ENCODE measurements at regions not wholly inside any gene's neighbourhood (a gene's known extent, or its start where the extent isn't known, plus 50 kb on each side); places are given as distances from the start of the nearest gene placed in this dataset.
"Not testable (repeated sequence)": the region's sequence is repeated elsewhere in the genome, so short reads cannot be mapped to it uniquely, and the experiment has no call there.

DNA sequence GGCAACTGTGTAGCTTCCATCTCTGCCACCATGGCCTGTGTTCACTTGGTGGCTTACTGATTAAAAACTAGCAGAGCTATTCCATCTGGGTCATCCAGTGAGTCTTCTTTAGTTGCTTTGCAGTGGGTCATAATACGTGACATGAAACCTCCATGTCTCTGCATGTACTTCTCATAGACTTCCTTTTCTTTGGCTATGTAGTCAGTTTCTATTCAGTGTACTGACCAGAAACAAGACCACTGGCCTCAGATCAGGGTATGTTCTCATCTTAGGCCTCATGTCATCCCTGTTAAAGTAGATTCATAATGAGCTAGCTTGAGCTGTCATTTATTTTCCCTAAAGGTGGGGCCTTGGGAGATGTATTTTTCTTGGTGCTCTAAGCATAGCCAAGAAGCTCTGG lies 195.2 kb downstream of the CCNG2 start:
- Histone ChIP-seq H3K79me2 (ENCODE audit: insufficient read depth, low read depth, low read length) (no peaks in the 10 kb centered on the region), H2AFZ (ENCODE audit: low read length) (no peak overlapping the region), H3K4me2 (ENCODE audit: low read length) (no peak overlapping the region), H3K9me2 (ENCODE audit: insufficient read depth, low read length) (no peaks in the 10 kb centered on the region), H3K4me3 (ENCODE audit: low read depth, low read length, poor library complexity, severe bottlenecking) (no peak overlapping the region), H3K4me1 (ENCODE audit: insufficient read depth, low read length, poor library complexity, severe bottlenecking) (no peaks in the 10 kb centered on the region), H4K20me1 (ENCODE audit: insufficient read depth, low read length) (no peaks in the 10 kb centered on the region), H3K9me3 (ENCODE audit: low read length) (no peaks in the 10 kb centered on the region), H3K36me3 (ENCODE audit: insufficient read depth, low read length) (no peaks in the 10 kb centered on the region), H3K27ac (ENCODE audit: low read depth, low read length, poor library complexity, severe bottlenecking) (no peak overlapping the region)
- CTCF ChIA-PET (ENCODE audit: unreplicated experiment): no interaction called here
- BruUV-seq (replicated peaks): no TSS peak
- POLR2A ChIA-PET: interaction anchor here (0.5 to 1.1 kb wide), 2 partner anchors 16 to 514 kb away, joined by 3 to 4 read pairs; no protein-coding TSS in a partner anchor
- intact Hi-C loops (cut with micrococcal nuclease; ENCODE audit: unreplicated experiment): no loop called here
- no peak for DNase-seq (ENCODE audit: low spot score)
- TF ChIP-seq, protein P1, sequence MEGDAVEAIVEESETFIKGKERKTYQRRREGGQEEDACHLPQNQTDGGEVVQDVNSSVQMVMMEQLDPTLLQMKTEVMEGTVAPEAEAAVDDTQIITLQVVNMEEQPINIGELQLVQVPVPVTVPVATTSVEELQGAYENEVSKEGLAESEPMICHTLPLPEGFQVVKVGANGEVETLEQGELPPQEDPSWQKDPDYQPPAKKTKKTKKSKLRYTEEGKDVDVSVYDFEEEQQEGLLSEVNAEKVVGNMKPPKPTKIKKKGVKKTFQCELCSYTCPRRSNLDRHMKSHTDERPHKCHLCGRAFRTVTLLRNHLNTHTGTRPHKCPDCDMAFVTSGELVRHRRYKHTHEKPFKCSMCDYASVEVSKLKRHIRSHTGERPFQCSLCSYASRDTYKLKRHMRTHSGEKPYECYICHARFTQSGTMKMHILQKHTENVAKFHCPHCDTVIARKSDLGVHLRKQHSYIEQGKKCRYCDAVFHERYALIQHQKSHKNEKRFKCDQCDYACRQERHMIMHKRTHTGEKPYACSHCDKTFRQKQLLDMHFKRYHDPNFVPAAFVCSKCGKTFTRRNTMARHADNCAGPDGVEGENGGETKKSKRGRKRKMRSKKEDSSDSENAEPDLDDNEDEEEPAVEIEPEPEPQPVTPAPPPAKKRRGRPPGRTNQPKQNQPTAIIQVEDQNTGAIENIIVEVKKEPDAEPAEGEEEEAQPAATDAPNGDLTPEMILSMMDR (conservative IDR thresholded peaks at IDR 0.05; ENCODE audit: low read length): no peak
- TF ChIP-seq EZH2phosphoT487 (IDR thresholded peaks at IDR 0.05; ENCODE audit: borderline replicate concordance, low read depth, low read length): no peak

DNA sequence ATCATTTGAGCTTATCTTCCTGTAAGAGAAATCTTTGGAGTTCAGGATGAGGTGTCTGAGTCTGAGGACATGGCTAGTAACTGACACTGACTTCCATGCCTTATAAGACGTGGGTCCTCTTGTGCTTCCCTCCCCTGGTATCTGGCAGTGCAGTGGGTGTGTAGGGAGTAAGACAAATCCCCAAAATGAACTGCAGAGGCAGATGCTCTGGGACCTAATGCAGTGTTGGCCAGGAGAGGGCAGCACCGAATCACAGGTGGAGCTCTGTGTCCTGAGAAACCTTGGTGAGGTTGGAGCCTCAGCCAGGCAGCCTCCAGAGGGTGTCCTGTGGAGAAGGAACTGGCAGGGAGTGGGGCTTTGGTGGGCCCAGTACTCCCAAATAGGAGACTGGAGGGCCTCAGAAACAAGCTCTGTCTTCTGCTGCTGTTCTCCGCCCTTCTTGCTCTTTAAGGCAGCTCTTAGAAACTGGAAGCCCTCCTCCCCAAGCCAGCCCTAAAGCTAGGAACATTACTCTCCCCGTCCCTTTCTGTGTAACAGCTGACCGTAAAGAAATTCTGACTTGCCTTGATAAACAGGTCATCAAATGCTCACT lies 196.8 kb downstream of the CCNG2 start:
- BruUV-seq (replicated peaks): not testable (repeated sequence)

DNA sequence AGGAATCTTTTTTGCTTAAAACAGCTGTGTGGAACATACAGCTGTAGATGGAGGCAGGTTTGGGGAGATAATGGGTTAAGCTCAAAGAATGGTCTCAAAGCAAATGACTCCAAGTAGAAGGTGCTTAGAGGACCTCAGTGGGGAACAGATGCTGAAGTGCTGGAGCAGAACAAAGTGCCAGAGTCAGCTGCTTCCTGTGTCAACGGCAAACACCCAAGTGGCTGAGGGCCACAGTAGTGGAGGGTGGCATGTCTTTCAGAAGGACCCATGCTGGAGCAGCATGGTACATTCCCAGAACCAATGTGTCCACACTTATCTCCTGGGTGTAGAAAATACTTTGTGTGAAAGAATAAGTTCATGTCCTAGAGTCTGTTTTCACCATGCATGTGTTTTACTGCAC lies 197.5 kb downstream of the CCNG2 start:
- no peak overlapping the region for H3K4me2 ChIP-seq (ENCODE audit: low read length)
- no peaks in the 10 kb centered on the region for H3K79me2 ChIP-seq (ENCODE audit: insufficient read depth, low read depth, low read length)
- no peaks in the 10 kb centered on the region for H4K20me1 ChIP-seq (ENCODE audit: insufficient read depth, low read length)
- TF ChIP-seq EZH2phosphoT487 (IDR thresholded peaks at IDR 0.05; ENCODE audit: borderline replicate concordance, low read depth, low read length): no peak
- TF ChIP-seq, protein P1 (conservative IDR thresholded peaks at IDR 0.05; ENCODE audit: low read length): no peak
- no TSS peak for BruUV-seq (replicated peaks)
- intact Hi-C loops (cut with micrococcal nuclease; ENCODE audit: unreplicated experiment): no loop called here
- peak; percentile 1 for DNase-seq (ENCODE audit: low spot score)
- no peaks in the 10 kb centered on the region for H3K9me3 ChIP-seq (ENCODE audit: low read length)
- no peak overlapping the region for H3K4me3 ChIP-seq (ENCODE audit: low read depth, low read length, poor library complexity, severe bottlenecking)
- no peaks in the 10 kb centered on the region for H3K36me3 ChIP-seq (ENCODE audit: insufficient read depth, low read length)
- no peaks in the 10 kb centered on the region for H3K4me1 ChIP-seq (ENCODE audit: insufficient read depth, low read length, poor library complexity, severe bottlenecking)
- ChIA-PET POLR2A (interaction anchor here (0.6 to 1.2 kb wide), 2 partner anchors 10 to 824 kb away, joined by 3 to 4 read pairs; no protein-coding TSS in a partner anchor), CTCF (ENCODE audit: unreplicated experiment) (interaction anchor here (0.6 kb wide), 1 partner anchor 9 kb away, joined by 3 read pairs; no protein-coding TSS in a partner anchor)
- H3K27ac ChIP-seq (ENCODE audit: low read depth, low read length, poor library complexity, severe bottlenecking): no peak overlapping the region
- H2AFZ ChIP-seq (ENCODE audit: low read length): no peak overlapping the region
- H3K9me2 ChIP-seq (ENCODE audit: insufficient read depth, low read length): no peaks in the 10 kb centered on the region

More for the DNA sequence above, 196.8 kb downstream of the CCNG2 start:
- POLR2A ChIA-PET: interaction anchor here (1.2 kb wide), 1 partner anchor 10 kb away, joined by 4 read pairs; no protein-coding TSS in a partner anchor
- H4K20me1 ChIP-seq (ENCODE audit: insufficient read depth, low read length); H3K9me2 ChIP-seq (ENCODE audit: insufficient read depth, low read length); H3K4me1 ChIP-seq (ENCODE audit: insufficient read depth, low read length, poor library complexity, severe bottlenecking); CTCF ChIA-PET (ENCODE audit: unreplicated experiment); H3K4me2 ChIP-seq (ENCODE audit: low read length); H3K36me3 ChIP-seq (ENCODE audit: insufficient read depth, low read length); DNase-seq (ENCODE audit: low spot score); H3K4me3 ChIP-seq (ENCODE audit: low read depth, low read length, poor library complexity, severe bottlenecking); H3K79me2 ChIP-seq (ENCODE audit: insufficient read depth, low read depth, low read length); H2AFZ ChIP-seq (ENCODE audit: low read length); H3K9me3 ChIP-seq (ENCODE audit: low read length); H3K27ac ChIP-seq (ENCODE audit: low read depth, low read length, poor library complexity, severe bottlenecking); intact Hi-C loops (cut with micrococcal nuclease; ENCODE audit: unreplicated experiment): not testable (repeated sequence)
- TF ChIP-seq, protein P1 (conservative IDR thresholded peaks at IDR 0.05; ENCODE audit: low read length): peak; percentile 50

All from OCI-LY7 (cell line).